HG02763 (cell line): ENCODE measurements at regions not wholly inside any gene's neighbourhood (a gene's known extent, or its start where the extent isn't known, plus 50 kb on each side); places are given as distances from the start of the nearest gene placed in this dataset.
"Not testable (repeated sequence)": the region's sequence is repeated elsewhere in the genome, so short reads cannot be mapped to it uniquely, and the experiment has no call there.

ENCODE experiments used
- ATAC-seq: cut with Tn5 transposase; IDR thresholded peaks from one replicate; pipeline ENCODE4 v1.9.1; 2021; ENCODE audit warnings: mild to moderate bottlenecking, moderate library complexity; ENCODE audit not compliant: unreplicated experiment

- no peak for ATAC-seq
These were observed 51.5 kb upstream of the GRM3 start for GRCh38 chr7:86592185-86592584.

- no peak for ATAC-seq
These were observed 69.7 kb upstream of the GRM3 start for GRCh38 chr7:86574006-86574405.

- ATAC-seq, result no peak
These were observed 84.8 kb upstream of the GRM3 start for GRCh38 chr7:86558680-86559501.

GRCh38 chr7:86534641-86535040, 109.1 kb upstream of the GRM3 start:
- no peak for ATAC-seq

GRCh38 chr7:86504229-86504628, 139.5 kb upstream of the GRM3 start:
- ATAC-seq, result no peak

- ATAC-seq, result no peak
These were observed 143.7 kb upstream of the GRM3 start for GRCh38 chr7:86499986-86500385.

GRCh38 chr7:86485827-86486226, 157.9 kb upstream of the GRM3 start:
- ATAC-seq, result no peak

GRCh38 chr7:86479144-86479543, 164.6 kb upstream of the GRM3 start:
- no peak for ATAC-seq

GRCh38 chr7:86477343-86477935, 166.3 kb upstream of the GRM3 start:
- no peak for ATAC-seq

- ATAC-seq, result no peak
These were observed 172.9 kb upstream of the GRM3 start for GRCh38 chr7:86470763-86471162.

GRCh38 chr7:86469680-86470295, 173.9 kb upstream of the GRM3 start:
- ATAC-seq, result peak; percentile 98

- no peak for ATAC-seq
These were observed 189.0 kb upstream of the GRM3 start for GRCh38 chr7:86454753-86455152.

- no peak for ATAC-seq
These were observed 190.3 kb upstream of the GRM3 start for GRCh38 chr7:86453454-86453853.

- no peak for ATAC-seq
These were observed 194.9 kb upstream of the GRM3 start for GRCh38 chr7:86448856-86449255.

GRCh38 chr7:86445285-86445684, 198.4 kb upstream of the GRM3 start:
- ATAC-seq, result no peak

GRCh38 chr7:86444245-86444644, 199.5 kb upstream of the GRM3 start:
- no peak for ATAC-seq

GRCh38 chr7:86440420-86440819, 203.3 kb upstream of the GRM3 start:
- ATAC-seq, result not testable (repeated sequence)

- ATAC-seq, result no peak
These were observed 205.7 kb upstream of the GRM3 start for GRCh38 chr7:86437951-86438450.

GRCh38 chr7:86431761-86432160, 211.9 kb upstream of the GRM3 start:
- no peak for ATAC-seq

GRCh38 chr7:86411814-86412213, 231.9 kb upstream of the GRM3 start:
- no peak for ATAC-seq

GRCh38 chr7:86407291-86407690, 236.4 kb upstream of the GRM3 start:
- no peak for ATAC-seq

GRCh38 chr7:86391813-86392212, 251.9 kb upstream of the GRM3 start:
- ATAC-seq, result no peak
